Thyroid gland (tissue), 4 donors: ENCODE measurements at regions not wholly inside any gene's neighbourhood (a gene's known extent, or its start where the extent isn't known, plus 50 kb on each side); places are given as distances from the start of the nearest gene placed in this dataset.

Experiments used
- POLR2A ChIP-seq, 2 donors: fragments of 450-650 bp; IDR thresholded peaks; one replicate each; pipeline ENCODE4 v1.6.1; 2017; ENCODE audit warnings: antibody characterized with exemption in 2 of 2, mild to moderate bottlenecking in 2 of 2, moderate library complexity in 1 of 2
- TF ChIP-seq, protein P1 (sequence below), 6 experiments: fragments of 200-600 bp in 3 of 6; fragments of 450-650 bp in 3 of 6; sonication (generic) in 3 of 6; IDR thresholded peaks; one replicate each; pipeline ENCODE4 v1.5.1; 2016 to 2019; ENCODE audit warnings: antibody characterized with exemption in 6 of 6, mild to moderate bottlenecking in 2 of 6, inconsistent platforms in 1 of 6, moderate library complexity in 1 of 6

DNA sequence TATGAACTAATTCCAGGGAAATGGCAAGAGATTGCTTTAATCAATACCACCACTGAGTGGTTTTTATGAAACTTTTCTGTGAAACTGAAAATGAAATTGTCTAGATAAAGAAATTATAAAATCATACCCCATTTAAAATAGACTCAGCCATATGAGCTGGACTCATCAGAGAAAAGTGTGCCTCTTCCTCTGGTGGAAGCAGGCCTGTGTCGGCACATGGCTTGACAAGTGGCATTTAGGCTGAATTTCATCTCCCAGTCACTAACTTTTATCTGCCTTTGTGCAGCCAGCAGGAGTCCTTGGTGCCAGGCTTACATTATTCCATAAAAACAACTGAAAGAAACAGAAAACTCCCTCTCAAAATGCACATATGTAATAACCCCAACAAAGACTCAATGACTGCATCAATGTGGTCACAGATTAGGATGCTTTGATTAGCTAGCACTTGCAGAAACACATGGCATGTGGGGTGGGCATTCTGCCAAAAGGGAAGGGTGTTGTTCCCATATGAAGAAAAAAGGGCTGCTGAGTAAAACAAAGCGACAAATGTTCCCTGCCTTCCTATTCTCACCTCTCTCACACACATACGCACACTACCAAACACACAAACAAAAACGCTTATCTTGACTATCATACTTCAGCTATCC, 232.3 kb downstream of the PABPC4L start:
- TF ChIP-seq, protein P1, sequence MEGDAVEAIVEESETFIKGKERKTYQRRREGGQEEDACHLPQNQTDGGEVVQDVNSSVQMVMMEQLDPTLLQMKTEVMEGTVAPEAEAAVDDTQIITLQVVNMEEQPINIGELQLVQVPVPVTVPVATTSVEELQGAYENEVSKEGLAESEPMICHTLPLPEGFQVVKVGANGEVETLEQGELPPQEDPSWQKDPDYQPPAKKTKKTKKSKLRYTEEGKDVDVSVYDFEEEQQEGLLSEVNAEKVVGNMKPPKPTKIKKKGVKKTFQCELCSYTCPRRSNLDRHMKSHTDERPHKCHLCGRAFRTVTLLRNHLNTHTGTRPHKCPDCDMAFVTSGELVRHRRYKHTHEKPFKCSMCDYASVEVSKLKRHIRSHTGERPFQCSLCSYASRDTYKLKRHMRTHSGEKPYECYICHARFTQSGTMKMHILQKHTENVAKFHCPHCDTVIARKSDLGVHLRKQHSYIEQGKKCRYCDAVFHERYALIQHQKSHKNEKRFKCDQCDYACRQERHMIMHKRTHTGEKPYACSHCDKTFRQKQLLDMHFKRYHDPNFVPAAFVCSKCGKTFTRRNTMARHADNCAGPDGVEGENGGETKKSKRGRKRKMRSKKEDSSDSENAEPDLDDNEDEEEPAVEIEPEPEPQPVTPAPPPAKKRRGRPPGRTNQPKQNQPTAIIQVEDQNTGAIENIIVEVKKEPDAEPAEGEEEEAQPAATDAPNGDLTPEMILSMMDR (IDR thresholded peaks at IDR 0.05) = no peak
- no peak for TF ChIP-seq POLR2A (IDR thresholded peaks at IDR 0.05)
